COR-L47 (cell line): ENCODE measurements at regions not wholly inside any gene's neighbourhood (a gene's known extent, or its start where the extent isn't known, plus 50 kb on each side); places are given as distances from the start of the nearest gene placed in this dataset.

ENCODE experiments used
- DNase-seq: peaks from one replicate; lab custom pipeline; 2025; lab: John Stamatoyannopoulos, UW

DNA sequence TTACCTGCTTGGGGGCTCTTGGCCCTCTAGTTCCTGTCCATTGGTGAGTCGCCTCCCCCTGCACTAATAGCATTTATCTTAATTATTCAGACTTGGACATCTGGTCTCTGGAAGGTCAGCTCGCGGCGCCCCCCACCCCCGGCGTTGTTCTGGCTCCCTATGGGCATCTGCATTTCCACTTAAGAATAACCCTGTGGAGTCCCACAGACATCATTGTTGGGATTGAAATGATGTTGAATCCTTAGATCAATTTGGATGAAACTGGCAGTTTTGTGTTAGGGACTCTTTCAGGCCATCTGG is 313.8 kb upstream of the HS6ST1 start:
- DNase-seq = no peak

DNA sequence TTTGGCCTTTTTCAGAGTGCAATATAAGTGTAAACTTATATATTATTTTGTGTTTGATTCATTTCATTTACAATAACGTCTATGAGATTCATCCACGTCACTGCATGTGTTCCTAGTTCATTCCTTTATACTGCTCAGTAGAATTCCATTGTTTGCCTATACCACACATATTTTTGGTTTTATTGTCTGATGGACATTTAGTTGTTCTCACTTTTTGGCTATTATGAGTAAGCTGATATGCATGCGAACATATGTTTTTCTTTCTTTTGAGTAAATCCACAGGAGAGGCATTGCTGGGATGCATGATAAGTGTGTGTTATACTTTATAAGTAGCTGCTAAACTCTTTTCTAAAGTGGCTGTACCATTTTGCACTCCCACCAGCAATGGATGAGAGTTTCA is 314.8 kb upstream of the HS6ST1 start:
- no peak for DNase-seq

DNA sequence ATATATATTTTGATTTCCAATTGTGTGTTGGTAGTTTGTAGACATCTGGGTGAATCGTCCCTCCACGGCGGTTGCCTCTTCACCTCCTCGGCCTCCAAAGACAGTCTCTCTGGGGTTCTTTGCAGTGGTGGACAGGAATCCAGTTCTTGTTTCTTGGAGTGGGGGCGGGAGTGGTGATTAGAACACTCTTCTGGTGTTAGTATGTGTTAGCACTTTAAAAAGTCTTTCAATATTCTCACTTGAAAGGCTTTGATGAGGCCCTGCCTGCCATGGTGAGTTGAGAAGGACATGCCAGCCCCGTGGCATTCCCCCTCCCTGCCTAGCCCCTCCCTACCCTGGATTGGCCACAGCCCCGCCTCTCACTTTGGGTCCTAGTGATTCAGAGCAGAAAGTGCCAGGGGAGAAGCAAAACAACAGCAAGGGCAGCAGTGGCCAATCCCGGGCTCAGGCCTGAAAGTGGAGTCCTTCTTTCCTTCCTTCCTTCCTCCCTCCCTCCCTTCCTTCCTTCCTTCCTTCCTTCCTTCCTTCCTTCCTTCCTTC is 316.8 kb upstream of the HS6ST1 start:
- no peak for DNase-seq

DNA sequence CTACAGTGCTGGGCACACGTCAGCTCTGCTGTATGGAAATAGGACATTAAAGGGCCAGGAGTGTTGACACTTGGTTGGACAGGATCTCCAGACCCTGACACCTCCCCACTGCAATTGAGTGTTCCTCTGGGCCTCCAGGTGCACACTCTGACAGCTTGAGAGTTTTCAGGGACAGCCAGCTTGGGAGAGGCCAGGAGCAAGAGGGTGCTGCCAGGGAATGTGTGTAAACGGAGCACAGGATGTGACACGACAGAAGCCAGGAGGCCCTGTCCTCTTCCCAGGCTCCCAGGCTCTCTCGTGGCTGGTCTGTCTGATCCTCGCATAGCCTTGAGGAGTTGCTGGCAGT is 318.1 kb upstream of the HS6ST1 start:
- DNase-seq = no peak

DNA sequence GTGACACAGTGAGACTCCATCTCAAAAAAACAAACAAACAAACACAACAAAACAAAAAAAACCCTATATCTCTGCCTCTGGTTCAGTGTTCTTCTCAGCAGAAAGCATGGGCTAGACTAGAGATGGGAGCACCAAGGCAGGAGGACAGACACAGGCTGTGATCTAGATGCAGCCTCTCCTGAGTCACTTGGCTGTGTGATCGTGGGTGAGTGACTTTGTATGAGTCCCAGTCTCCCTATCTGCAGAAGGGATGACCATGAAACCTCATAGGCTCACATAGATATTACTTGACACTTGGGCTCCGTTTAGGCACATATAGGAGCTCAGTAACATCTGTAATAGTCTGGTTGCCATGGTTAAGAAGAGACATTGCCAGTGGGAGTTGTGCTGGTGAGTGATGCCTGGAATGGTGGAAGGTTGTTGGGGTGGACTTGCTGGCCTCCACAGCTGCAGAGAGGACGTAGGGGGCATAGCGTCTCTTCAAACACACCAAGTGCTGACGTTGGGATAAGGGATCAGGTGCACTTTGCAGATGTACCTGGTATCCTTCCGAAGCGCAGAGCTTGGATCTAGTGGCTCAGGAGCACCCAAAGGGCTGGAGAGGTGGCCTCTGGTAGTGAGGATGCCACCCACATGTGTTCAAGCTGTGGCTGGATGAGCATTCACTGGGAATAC is 318.9 kb upstream of the HS6ST1 start:
- DNase-seq = no peak

DNA sequence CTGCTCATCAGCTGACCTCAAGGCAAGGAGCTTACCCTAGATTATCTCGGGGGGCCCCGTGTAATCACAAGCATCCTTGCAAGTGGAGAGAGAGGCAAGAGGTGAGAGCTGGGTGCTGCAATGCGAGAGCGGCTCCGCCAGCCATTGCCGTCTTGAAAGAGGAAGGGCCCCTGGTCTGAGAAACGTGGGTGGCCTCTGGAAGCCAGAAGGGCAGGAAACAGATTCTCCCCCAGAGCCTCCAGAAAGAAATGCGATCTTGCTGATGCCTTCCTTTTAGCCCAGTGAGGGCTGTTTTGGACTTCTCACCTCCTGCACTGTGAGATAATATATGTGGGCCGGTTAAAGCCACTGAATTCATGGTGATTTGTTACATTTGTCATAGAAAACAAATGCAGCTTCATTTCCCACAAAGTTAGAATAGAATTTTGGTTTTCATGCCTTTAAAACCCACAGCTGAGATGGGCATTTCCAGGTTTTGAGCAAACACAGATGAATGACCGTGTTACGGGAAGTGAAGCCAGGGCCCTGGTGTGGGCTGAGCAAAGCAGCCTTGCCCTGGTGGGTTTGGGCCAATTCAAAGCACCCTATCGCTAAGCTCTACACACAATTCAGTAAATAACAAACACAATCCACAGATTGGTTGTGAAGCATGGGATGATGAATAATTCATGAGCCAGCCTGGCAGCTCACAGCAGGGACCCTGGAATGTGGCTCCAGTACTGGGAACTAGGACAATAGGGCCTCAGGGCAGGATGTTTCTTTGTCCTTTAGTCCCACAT is 319.9 kb upstream of the HS6ST1 start:
- DNase-seq = peak; percentile 46

DNA sequence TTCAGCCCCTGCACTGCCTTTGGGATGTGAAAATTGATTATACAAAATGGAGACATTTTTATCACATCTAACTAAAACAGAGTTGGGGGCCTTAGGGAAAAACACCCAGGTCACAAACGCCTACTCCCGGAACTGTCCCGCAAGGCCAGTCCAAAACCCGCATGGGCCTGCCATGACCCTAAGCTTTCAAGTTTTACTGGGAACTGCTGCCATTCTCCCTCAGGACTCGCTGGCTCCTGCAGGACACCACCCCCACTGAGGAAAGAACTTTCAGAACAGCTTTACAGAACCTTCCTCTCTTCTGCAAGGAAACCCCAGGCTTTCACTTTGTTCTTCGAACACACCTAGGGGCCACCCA is 320.4 kb upstream of the HS6ST1 start:
- no peak for DNase-seq

DNA sequence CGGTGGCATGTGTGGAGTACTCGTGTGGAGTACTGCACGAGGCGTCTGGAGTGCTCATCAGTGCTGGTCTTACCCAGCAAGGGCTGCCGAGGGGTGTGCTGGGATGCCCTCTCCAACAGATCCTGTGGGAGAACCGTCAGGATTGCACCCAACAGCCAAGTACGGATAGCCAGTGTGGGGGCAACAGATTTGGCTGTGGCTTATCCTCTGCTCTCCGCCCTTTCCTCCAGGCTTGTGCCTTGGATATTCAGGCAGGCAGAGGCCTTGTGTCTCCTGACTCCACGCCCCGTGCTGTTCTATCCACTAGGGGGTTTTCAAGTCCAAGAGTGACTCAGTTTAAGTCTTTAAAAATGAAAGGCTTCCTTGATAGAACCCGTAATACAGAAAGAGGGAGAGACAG is 321.0 kb upstream of the HS6ST1 start:
- DNase-seq = no peak

DNA sequence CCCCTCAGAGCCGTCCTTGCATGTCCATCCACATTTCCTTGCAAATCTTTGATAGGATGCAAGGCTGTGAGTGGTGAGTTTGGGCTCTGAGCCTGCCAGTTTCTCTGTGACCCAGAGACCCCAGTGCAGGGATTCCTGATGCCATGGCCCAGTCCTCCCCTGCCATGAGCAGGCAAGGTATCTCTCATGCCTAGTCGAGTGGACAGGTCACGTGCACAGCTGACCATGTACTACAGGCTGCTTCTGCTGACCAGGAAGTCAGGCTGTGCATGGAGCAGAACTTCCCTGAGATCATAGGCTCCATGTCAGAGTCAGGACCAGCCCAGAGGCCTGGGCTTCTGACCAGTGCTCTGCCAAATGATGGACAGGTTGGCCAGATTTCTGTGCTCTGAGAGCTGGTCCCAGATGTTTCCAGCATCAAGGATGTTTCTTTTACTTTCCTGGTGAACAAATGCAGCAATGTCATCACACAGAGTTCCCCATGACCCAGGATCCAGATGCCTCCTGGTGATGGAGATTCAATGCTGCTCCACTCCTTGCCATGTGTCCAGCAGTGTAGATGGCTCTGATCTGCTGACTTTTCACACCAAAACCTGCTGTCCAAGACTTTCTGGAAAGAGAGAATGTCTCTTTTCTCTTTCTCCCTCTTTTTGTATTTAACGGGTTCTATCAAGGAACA is 321.6 kb upstream of the HS6ST1 start:
- no peak for DNase-seq

DNA sequence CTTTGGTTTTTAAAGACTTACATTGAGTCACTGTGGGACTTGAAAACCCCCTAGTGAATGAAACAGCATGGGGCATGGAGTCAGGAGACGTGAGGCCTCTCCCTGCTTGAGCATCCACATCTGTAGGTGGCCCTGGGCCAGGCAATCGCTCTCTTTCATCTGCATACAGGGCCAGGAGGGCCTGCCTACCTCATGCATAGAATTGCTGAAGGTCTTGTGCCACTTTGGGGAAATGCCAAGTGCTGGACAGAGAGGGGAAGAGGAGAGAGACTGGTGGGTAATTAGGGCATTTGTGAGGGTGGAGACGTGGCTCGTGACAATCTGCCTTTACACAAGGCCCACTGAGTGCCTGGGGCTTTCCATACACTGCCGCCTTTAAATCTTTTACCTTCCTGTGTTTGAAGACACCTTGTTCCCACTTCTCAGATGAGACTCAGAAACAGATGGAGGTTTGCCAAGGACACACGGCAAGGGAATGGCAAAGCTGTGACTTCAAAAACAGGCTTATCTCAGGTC is 322.2 kb upstream of the HS6ST1 start:
- no peak for DNase-seq

DNA sequence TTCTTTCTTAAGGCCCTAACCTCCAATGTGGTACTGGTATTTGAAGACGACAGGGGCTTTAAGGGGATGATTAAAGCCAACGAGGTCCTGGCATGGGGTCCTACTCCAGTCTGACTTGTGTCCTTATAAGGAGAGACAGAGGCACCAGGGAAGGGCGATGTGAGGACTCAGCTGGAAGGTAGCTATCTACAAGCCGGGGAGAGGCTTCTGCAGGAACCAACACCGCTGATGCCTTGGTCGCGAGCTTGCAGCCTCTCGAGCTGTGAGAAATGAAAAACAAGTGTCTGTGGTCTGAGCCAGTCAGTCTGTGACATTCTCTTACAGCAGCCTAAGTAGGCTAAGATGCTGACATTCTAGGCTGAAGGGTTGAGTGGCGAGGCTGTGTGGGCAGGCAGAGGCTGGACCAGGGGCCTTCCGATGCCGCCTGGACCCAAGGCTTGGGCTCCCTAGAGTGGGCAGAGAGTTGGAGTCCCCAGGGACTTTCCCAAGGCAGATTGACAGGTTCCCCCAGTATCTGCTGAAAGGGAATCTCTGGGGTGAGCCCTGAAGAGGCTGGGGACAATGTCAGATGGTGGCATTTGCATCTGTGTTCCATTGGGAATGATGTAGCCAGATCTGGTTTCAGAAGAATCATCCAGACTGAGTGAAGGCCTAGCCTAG is 322.9 kb upstream of the HS6ST1 start:
- DNase-seq = no peak

DNA sequence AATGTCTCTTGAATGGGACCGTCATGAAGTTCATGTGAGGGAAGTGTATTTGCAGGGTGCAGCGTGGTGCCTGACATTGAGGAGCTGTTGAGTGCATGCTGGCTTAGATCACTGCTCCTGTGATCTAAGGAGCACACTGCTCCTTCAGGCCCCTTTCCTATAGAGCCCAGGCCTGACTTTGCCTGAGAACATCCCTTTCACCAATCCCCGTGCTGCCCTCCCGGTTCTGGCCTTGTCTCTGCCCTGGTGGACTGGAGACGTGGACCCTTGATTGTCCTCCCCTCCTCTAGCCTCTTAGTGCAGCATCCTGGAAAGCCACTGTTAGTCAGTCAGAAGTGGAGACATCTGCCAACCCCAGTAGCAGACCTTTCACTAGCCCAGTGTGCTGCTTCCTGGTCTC is 323.6 kb upstream of the HS6ST1 start:
- DNase-seq = no peak

DNA sequence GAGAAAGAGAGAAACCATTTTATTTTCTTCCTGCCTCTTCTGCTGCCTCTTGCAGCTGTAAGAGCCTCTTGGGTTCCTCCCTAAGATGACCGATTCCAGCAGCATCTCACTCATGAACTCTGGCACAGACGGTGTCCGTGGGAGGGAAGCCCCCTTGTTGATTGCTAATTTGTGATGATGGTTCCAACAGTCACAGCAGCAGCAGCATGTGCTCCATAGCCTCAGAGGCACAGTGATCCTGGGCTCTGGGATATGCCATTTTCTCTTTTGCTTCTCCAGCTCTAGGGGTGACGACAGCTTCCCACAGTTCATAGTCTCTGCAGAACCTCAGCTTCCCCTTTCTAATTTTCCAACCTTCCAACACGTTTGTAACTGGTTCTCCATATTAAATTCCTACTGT is 324.2 kb upstream of the HS6ST1 start:
- no peak for DNase-seq

DNA sequence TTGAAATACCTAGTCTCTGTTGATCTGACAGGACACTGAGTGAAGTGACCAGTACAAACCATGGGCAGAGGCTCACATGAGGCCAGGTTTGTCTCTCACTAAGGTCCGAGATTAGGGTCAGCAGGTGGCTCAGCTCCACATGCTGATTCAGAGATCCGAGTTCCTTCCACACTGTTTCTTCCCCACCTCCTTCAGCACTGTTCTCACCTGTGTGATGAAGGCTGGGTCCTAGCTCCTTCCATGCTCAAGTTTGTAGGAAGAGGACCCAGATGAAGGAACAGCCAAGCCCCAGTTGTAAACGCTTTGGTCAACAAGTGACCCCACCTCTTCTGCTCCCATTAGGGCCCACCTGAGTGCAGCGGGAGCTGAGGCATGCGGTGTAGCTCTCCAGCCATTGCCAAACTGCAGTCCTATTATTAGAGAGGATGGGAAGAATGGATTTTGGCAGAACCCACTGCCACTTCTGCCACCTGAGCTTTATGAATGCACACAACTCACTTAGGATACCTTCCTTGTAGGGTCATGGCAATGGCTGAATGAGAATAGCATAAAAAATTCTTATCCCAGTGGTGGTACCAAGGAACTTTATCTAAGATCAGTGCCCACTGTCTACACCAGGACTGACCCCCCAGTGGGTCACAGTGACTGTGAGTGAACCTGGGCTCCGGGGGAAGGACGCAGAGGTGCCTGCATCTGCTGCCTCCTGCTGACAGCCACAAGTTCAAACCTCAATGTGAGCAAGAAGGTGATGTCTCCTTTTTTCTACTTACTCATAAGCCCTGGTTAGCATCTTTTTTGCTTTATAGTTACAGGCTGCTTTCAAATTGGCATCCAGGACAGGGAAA is 324.8 kb upstream of the HS6ST1 start:
- no peak for DNase-seq

DNA sequence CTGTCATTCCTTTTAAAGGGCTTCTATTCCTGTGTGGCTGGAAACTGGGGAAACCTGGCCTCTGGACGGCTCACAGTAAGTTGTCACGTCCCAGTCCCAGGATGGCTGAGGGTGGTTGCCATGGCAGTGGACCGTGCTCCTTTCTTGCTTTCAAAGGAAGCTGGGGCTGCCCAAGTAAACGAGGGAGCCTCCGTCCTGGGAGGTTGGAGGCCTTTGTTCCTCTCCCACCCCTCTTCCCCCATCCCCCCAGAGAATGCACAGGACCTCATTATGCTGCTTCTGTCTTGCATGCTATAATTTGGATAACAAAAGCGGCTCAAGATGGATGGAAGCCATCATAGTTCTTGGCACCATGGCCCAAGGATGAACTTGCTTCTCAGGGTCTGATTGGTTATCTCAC is 325.5 kb upstream of the HS6ST1 start:
- DNase-seq = no peak

DNA sequence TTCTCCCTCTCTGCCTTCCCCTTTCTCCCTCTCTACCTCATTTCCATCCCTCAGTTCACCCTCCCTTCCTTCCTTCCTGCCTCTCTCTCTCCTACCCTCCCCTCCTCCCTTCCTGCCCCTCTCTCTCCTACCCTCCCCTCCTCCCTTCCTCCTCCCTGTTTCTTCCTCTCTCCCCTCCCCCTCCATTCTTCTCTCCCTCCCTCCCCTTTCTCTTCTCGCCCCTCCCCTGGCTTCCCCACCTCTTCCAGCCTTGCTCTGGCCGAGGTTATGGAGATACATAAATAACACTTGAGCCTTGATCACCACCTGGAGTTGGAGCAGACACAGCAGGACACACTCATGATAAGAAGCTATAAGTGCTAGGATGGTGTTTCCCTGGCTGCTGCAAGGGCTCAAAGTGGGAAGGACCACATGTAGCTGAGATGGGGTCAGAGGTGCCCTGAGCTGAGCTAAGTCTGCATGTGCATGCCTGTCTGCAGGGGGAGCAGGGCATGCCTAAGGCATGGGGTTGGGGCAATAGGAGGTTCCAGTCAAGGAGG is 326.1 kb upstream of the HS6ST1 start:
- no peak for DNase-seq

DNA sequence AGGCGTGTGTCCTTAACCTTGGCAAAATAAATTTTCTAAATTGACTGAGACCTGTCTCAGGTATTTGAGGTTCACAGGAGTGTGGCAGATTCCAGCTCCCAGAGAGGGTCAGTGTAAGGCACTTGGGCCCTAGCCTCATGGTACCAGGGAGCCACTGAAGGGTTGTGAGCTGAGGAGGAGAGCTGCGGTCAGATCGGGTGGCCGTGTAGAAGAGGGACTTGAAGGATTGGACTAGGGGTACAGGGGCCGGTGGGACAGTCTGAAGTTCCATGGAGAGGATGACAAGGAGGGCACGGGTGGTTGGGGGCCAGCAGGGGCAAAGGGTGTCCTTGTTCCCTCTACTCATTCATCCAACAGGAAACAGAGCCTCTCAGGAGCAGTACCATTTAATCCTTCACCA is 327.0 kb upstream of the HS6ST1 start:
- DNase-seq = no peak

DNA sequence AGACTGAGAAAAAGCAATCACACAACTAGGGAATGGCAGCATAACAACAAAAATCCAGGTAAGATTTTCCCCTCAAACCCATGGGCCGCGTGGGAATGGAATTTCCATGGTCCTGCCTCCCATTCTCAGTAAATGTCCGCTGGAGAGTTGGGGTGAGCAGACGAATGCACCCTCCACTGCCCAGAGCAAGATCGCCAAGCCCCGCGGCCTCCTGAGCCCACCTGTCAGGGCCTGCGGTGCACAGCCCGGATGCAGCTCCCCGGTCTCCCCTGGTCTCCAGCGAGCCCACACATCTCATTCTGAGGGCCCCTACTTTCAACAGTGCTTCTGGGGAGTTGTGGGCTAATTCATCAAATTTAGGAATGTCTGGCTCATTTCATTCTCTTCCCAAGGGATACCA is 327.4 kb upstream of the HS6ST1 start:
- DNase-seq = no peak

DNA sequence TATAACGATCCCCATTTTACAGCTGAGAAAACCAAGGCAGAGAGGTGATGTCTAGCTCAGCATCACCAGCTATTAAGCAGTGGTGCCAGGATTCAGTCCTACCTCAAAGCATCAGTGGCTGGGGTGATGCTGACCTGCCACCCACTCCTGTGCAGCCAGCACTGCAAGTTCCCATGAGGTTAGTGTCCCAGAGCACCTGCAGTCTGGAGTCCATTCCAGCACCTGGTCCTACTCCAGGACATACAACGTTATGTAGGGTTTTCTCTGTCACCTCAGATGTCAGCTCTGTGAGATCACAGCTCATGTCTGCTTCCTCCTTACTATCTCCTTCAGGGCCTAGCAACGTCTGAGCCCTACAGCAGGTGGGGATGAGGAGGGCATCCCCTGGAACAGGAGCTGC is 328.0 kb upstream of the HS6ST1 start:
- DNase-seq = no peak

DNA sequence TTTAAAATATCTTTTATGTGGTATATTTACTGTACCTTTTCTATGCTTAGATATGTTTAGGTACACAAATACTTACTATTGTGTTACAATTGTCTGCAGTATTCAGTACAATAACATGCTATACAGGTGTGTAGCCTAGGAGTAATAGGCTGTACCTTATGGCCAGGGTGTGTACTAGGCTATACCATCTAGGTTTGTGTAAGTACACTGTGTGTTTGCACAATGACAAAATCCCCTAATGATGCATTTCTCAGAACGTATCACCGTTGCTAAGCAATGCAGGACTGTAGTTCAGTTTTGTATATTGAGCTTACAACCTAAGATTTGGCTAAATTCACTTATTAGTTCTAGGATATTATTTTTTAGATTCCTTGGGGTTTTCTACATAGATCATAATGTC is 332.3 kb upstream of the HS6ST1 start:
- no peak for DNase-seq

DNA sequence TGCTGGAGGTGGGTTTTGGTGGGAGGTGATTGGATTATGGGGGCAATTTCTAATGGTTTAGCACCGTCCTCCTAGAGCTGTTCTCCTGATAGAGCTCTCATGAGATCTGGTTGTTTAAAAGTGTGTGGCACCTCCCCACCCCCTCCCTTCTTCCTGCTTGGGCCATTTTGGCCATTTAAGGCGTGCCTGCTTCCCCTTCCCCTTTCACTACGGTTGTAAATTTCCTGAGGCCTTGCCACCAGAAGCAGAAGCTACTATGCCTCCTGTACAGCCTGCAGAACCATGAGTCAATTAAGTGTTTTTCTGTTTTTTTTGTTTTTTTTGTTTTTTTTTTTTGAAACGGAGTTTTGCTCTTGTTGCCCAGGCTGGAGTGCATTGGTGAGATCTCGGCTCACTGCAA is 335.7 kb upstream of the HS6ST1 start:
- DNase-seq = no peak

DNA sequence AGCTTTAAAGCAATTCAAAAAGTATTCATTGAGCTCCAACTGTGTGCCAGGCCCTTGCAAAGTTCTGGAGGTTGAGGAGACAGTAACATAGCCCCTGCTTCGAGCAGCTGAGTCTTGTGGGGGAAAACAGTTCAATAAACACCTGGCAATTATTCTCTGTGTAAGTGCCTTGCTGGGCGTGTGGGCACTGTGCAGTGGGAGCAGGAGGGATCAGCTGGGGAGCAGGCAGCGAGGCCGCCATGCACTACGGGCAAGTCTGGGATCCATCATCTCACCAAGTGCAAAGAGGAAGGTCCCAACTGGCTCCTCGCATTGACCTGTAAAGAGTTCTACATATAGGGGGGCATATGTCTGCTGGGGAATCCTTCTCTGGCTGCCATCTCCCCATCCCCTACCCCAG is 342.2 kb upstream of the HS6ST1 start:
- no peak for DNase-seq
